AG09309 (cell line): ENCODE measurements at regions not wholly inside any gene's neighbourhood (a gene's known extent, or its start where the extent isn't known, plus 50 kb on each side); places are given as distances from the start of the nearest gene placed in this dataset.
"Not testable (repeated sequence)": the region's sequence is repeated elsewhere in the genome, so short reads cannot be mapped to it uniquely, and the experiment has no call there.

Experiments
- DNase-seq: peaks from one replicate; pipeline ENCODE4 v3.0.0-alpha.2; 2010; ENCODE audit warnings: low read depth
- H3K4me3 ChIP-seq: 2 replicates; pipeline ENCODE4 v1.5.1; 2011; ENCODE audit warnings: mild to moderate bottlenecking, low read depth, low read length, moderate library complexity; ENCODE audit not compliant: control insufficient read depth
- TF ChIP-seq, protein P1 (sequence below): IDR thresholded peaks from 2 replicates; pipeline ENCODE4 v1.5.1; 2011; ENCODE audit warnings: mild to moderate bottlenecking, low read depth, low read length, inconsistent platforms; ENCODE audit not compliant: insufficient read depth, control insufficient read depth; ENCODE audit errors: missing control alignments

- TF ChIP-seq, protein P1, sequence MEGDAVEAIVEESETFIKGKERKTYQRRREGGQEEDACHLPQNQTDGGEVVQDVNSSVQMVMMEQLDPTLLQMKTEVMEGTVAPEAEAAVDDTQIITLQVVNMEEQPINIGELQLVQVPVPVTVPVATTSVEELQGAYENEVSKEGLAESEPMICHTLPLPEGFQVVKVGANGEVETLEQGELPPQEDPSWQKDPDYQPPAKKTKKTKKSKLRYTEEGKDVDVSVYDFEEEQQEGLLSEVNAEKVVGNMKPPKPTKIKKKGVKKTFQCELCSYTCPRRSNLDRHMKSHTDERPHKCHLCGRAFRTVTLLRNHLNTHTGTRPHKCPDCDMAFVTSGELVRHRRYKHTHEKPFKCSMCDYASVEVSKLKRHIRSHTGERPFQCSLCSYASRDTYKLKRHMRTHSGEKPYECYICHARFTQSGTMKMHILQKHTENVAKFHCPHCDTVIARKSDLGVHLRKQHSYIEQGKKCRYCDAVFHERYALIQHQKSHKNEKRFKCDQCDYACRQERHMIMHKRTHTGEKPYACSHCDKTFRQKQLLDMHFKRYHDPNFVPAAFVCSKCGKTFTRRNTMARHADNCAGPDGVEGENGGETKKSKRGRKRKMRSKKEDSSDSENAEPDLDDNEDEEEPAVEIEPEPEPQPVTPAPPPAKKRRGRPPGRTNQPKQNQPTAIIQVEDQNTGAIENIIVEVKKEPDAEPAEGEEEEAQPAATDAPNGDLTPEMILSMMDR, result no peak
- no peak for DNase-seq
- H3K4me3 ChIP-seq, result no peak overlapping the region
These were observed 507.0 kb upstream of the PABPC4L start for GRCh38 chr4:134708616-134709015.

DNA sequence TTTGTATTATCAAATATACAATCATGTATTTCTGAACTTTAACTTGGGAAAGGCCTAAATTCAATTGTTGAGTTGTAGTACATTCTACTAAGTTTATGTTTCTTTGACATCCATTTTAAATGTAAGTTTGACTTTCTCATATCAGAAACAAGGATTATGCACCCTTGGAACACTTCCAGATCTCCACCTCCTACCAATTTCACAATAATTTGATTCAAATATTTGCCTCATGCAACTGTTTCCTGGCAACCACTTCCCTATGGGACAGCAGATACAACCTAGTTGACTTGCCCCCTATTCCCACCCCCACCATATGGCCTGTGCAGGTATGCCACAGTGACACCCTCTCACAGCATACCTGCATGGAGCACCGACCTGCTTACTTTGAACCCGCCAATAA is 506.4 kb upstream of the PABPC4L start:
- no peak for DNase-seq
- TF ChIP-seq, protein P1, result no peak
- H3K4me3 ChIP-seq, result no peak overlapping the region

GRCh38 chr4:134702374-134702773 is 500.8 kb upstream of the PABPC4L start:
- no peak for DNase-seq
- TF ChIP-seq, protein P1, result no peak

DNA sequence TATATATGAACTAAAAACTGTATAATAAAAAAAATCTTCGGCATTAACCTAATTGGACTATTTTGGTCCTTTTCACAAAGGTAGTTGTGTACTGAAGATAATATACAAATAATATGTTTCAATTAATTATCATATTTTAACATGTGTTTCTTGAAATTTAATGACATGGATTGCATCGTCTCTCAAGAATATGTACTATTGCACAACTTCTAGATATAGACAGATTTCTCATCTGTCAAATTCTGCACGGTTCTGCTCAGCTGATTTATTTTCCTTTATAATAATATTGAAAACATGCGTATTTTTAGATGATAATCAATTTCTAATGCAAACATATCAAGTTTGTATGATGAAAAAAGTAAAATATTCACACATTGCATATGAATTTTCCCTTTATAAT is 498.7 kb upstream of the PABPC4L start:
- TF ChIP-seq, protein P1, result no peak
- H3K4me3 ChIP-seq, result no peak overlapping the region
- no peak for DNase-seq

More at GRCh38 chr4:134702374-134702773, 500.8 kb upstream of the PABPC4L start:
- no peak overlapping the region for H3K4me3 ChIP-seq

- H3K4me3 ChIP-seq, DNase-seq: not testable (repeated sequence)
These were observed 497.2 kb upstream of the PABPC4L start for GRCh38 chr4:134698831-134699230.

DNA sequence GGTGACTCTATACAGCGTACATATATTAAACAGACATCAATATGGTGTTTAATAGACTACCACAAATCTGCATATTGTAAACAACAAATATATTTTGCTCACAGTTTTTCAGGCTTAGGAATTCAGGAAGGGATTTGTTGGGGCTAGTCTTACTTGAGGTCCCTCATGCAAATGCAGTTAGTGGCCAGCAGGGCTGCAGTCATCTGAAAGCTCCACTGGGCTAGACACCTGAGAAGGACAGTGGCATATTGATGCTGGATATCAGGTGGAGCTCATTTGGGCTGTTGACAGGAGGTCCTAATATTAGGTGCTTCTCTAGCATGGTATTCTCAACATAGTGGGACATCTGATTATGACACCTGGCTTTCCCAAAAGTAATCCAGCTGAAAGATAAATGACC is 493.8 kb upstream of the PABPC4L start:
- TF ChIP-seq, protein P1, result no peak
- H3K4me3 ChIP-seq, result no peak overlapping the region
- DNase-seq, result no peak

- TF ChIP-seq, protein P1, result no peak
- H3K4me3 ChIP-seq, result no peak overlapping the region
- DNase-seq, result no peak
These were observed 490.3 kb upstream of the PABPC4L start for GRCh38 chr4:134691915-134692314.
